Kidney (tissue), 13 donors: ENCODE measurements at regions not wholly inside any gene's neighbourhood (a gene's known extent, or its start where the extent isn't known, plus 50 kb on each side); places are given as distances from the start of the nearest gene placed in this dataset.

Experiments used
- DNase-seq, 5 donors: peaks; one replicate each; pipeline ENCODE4 v3.0.0-alpha.2; 2013 to 2020
- FAIRE-seq: peaks from 2 replicates; lab custom pipeline; 2012; peaks lifted over from hg19 to GRCh38; lab: Jason Lieb, UNC
- H3K27ac ChIP-seq, 2 donors: one replicate each; pipeline ENCODE4 v1.7.0; 2013; ENCODE audit warnings: low read depth in 2 of 2, low read length in 2 of 2, inconsistent platforms in 1 of 2
- H3K27me3 ChIP-seq: one replicate; pipeline ENCODE4 v1.7.1; 2013; ENCODE audit warnings: low read length, inconsistent platforms; ENCODE audit not compliant: control insufficient read depth, insufficient read depth
- H3K36me3 ChIP-seq, 3 donors: one replicate each; pipeline versions ENCODE4 v1.7.0 to v1.7.1; 2013; ENCODE audit warnings: low read length in 3 of 3, control low read depth in 1 of 3, inconsistent platforms in 1 of 3; ENCODE audit not compliant: insufficient read depth in 3 of 3, control insufficient read depth in 2 of 3
- H3K4me1 ChIP-seq, 3 donors: one replicate each; pipeline versions ENCODE4 v1.7.0 to v1.7.1; 2013; ENCODE audit warnings: low read length in 3 of 3, inconsistent platforms in 1 of 3, low read depth in 1 of 3; ENCODE audit not compliant: control insufficient read depth in 2 of 3, insufficient read depth in 2 of 3
- H3K4me3 ChIP-seq, 3 donors: one replicate each; pipeline versions ENCODE4 v1.7.0 to v1.8.1; 2013; ENCODE audit warnings: low read length in 3 of 3, control low read depth in 1 of 3, inconsistent platforms in 1 of 3
- H3K9ac ChIP-seq, 3 donors: one replicate each; pipeline versions ENCODE4 v1.7.0 to v1.7.1; 2013; ENCODE audit warnings: low read length in 3 of 3, control low read depth in 1 of 3, inconsistent platforms in 1 of 3
- H3K9me3 ChIP-seq, 3 donors: one replicate each; pipeline versions ENCODE4 v1.7.0 to v1.7.1; 2013; ENCODE audit warnings: low read length in 3 of 3, control low read depth in 1 of 3, inconsistent platforms in 1 of 3; ENCODE audit not compliant: control insufficient read depth in 2 of 3, insufficient read depth in 1 of 3
- intact Hi-C: fragments of 100-400 bp; cut with DNase I; formaldehyde crosslinking; loops from one replicate; pipeline ENCODE4 v1.11.1; 2022
- TF ChIP-seq, protein P1 (sequence below): IDR thresholded peaks from 3 replicates; pipeline ENCODE4 v1.5.1; 2012; ENCODE audit warnings: mild to moderate bottlenecking, moderate library complexity, borderline replicate concordance; ENCODE audit not compliant: insufficient read depth; ENCODE audit errors: extremely low read depth
- donor health status: control.
- donor health status: control.
- donor health status: control.
- donor health status: control.
- donor health status: control.
- donor health status: DM: yes; HTN: yes; CAD: no.
- donor health status: Normal renal cell carcinoma (clear cell type).

DNA sequence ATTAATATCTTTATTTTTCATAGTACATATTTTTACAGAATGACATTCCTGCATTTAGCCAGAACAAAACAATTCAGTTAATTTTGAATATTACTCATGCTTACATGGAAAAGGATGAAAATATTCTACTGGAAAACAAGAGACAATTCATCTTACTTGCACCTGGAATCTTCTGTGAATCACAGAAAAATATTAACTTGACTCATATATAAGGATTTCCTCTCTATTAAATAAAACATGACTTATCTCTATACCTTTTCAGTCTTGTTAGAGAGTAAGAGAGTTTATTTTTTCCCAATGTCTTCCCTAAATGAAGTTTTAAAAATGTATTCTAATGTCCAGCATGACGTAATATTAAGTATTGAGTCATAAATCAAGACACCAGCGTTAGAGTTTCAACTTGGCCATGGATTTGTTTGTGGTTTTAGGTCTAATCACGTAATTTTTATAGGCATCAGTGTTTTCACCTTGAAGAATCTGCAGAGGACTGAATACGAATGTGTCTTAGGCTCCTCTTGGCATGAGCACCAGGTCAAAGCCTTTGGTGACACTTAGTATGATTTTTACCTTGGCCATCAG is 445.1 kb upstream of the JAG1 start:
- FAIRE-seq (no peak), DNase-seq (no peak)
- Histone ChIP-seq H3K9ac (no peak overlapping the region), H3K27ac (no peak overlapping the region), H3K9me3 (no peaks in the 10 kb centered on the region), H3K4me1 (no peaks in the 10 kb centered on the region), H3K4me3 (no peak overlapping the region), H3K27me3 (no peaks in the 10 kb centered on the region), H3K36me3 (no peaks in the 10 kb centered on the region)
- intact Hi-C loops, result no loop called here
- TF ChIP-seq, protein P1, sequence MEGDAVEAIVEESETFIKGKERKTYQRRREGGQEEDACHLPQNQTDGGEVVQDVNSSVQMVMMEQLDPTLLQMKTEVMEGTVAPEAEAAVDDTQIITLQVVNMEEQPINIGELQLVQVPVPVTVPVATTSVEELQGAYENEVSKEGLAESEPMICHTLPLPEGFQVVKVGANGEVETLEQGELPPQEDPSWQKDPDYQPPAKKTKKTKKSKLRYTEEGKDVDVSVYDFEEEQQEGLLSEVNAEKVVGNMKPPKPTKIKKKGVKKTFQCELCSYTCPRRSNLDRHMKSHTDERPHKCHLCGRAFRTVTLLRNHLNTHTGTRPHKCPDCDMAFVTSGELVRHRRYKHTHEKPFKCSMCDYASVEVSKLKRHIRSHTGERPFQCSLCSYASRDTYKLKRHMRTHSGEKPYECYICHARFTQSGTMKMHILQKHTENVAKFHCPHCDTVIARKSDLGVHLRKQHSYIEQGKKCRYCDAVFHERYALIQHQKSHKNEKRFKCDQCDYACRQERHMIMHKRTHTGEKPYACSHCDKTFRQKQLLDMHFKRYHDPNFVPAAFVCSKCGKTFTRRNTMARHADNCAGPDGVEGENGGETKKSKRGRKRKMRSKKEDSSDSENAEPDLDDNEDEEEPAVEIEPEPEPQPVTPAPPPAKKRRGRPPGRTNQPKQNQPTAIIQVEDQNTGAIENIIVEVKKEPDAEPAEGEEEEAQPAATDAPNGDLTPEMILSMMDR, result no peak

DNA sequence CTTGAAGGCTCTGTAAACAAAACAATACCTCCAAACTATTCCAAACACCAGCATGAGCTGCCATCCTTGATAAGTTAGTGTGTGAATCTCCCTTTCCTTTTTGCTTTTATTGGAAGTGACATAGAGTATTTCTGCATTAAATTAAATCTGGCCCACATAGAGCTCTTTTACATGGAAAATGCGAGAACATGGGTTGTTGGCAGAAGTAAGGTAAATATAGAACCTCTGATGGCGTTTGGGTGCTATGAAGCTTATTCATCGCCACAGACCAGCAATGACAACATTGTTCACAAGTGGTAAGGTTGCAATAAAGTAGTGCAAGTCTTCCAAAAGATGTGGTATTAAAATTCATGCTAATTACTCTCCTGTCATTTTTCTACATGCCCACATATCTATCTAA is 445.8 kb upstream of the JAG1 start:
- Histone ChIP-seq H3K9me3 (no peaks in the 10 kb centered on the region), H3K27me3 (no peaks in the 10 kb centered on the region), H3K27ac (no peak overlapping the region), H3K36me3 (no peaks in the 10 kb centered on the region), H3K4me1 (no peaks in the 10 kb centered on the region), H3K9ac (no peak overlapping the region), H3K4me3 (no peak overlapping the region)
- intact Hi-C loops, result no loop called here
- TF ChIP-seq, protein P1, result no peak
- FAIRE-seq (no peak), DNase-seq (no peak)

DNA sequence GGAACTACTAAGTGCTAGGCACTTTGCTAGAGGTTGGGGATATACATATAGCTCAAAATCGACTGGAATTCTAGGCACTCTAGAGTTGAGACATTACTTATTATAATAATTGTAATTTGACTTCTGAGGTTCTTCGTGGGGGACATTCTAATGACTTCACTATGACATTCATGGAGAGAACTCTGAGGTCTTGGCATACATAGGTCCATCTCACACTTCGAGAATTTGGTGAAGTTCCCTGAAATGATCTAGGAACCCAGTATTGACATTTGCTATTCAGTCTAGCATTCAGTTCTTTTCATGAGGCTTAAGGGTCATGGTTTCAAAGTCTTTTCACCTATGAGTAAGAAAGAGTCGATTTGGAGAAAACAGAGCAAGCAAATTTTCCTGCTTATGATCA is 446.6 kb upstream of the JAG1 start:
- intact Hi-C loops, result no loop called here
- no peaks in the 10 kb centered on the region for H3K9me3 ChIP-seq
- TF ChIP-seq, protein P1, result no peak
- H3K36me3 ChIP-seq, result no peaks in the 10 kb centered on the region
- FAIRE-seq (no peak), DNase-seq (no peak)
- no peak overlapping the region for H3K27ac ChIP-seq
- no peak overlapping the region for H3K4me3 ChIP-seq
- no peaks in the 10 kb centered on the region for H3K4me1 ChIP-seq
- H3K27me3 ChIP-seq, result no peaks in the 10 kb centered on the region
- no peak overlapping the region for H3K9ac ChIP-seq
